Eye (tissue), 1 donor: ENCODE measurements at regions not wholly inside any gene's neighbourhood (a gene's known extent, or its start where the extent isn't known, plus 50 kb on each side); places are given as distances from the start of the nearest gene placed in this dataset.
"Not testable (repeated sequence)": the region's sequence is repeated elsewhere in the genome, so short reads cannot be mapped to it uniquely, and the experiment has no call there.

Source experiments
- DNase-seq: peaks from one replicate; pipeline ENCODE4 v3.0.0-alpha.2; 2015

DNA sequence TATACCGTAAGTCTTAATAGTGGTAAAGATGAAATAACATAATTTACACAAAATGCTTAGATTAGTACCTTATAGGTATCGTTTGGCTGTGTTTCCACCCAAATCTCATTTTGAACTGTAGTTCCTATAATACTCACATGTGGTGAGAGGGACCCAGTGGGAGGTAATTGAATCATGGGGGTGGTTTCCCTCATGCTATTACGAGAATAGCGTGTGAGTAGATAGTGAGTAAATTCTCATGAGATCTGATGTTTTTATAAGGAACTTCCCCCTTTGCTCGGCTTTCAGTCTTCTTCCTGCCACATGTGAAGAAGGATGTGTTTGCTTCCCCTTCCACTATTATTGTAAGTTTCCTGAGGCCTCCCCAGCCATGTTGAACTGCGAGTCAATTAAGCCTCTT lies 426.3 kb upstream of the POT1 start:
- DNase-seq = no peak

DNA sequence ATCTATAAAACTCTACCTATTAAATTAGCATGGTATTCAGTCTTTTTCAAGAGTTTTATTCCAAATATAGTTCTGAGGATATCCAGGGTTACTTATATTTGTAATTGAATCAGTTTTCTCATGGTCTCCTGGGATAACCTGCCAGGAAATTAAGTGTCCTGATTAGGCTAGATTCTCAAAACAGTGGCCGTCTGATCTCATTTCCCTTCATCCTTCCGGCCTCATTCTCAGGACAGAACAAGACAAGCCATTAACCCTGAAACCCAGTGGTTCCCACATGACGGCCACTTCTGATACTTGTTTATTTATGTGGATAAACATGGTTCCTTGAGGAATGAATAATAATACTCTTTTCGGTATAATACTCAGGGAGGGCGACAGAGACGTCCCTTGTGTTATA lies 417.6 kb upstream of the POT1 start:
- DNase-seq = no peak

DNA sequence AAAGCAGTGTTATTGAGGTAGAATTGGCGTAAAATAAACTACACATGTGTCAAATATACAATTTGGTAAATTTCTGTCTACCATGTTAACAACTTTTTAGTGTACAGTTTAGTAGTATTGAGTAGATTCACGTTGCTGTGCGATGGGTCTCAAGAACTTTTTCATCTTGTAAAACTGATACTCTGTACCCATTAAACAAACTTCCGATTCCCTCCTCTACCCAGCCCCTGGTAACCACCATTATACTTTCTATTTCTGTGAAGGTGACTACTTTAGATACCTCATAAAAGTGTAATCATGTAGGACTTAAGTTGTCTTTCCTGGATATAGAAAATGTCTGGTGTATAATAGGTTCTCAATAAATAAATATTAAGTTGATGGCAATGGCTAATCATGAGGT lies 408.5 kb upstream of the POT1 start:
- DNase-seq = no peak

DNA sequence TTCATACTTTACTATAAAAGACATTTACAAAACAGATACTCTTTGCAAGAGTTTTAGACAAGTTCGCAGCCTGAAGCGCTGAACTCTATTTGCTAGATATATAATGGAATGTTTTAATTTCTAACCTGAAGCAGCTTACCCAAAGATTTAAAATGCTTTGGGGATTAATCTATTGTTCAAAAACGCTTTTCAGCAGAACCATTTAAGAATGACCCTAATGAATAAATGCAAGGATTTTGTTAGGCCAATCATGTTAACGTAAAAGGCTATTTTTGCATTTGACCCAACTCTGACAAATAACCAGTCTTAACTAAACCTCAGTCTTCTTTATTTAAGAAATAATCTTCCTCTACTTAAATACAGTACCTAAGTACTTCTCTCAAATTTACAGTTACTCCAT lies 406.7 kb upstream of the POT1 start:
- no peak for DNase-seq

DNA sequence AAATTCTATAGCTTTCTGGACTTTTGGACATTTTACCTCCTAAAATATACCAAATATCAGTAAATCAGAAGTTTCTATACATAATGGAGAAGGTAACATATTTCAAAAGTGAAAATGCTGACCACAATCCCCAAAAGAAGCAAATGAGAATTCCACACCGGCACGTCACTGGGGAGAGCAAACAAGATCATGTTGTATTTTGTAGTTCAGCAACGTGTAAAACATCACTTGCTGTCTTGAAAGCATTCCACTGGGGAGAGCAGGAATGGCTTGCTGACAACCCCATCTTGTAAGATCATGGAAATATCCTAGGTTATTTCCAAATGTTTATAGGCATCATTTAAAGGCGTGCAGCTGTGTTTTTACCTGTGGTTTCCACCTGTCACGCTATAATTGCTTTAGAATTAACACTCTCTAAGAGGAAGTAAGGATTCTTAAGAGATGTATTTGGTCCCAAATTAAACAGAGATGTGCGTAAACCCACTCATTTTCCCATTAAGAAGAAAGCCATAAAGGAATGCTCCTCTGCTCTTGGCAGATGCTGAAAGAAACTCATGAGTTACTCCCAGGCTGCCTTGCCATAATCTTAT lies 397.1 kb upstream of the POT1 start:
- DNase-seq = no peak

DNA sequence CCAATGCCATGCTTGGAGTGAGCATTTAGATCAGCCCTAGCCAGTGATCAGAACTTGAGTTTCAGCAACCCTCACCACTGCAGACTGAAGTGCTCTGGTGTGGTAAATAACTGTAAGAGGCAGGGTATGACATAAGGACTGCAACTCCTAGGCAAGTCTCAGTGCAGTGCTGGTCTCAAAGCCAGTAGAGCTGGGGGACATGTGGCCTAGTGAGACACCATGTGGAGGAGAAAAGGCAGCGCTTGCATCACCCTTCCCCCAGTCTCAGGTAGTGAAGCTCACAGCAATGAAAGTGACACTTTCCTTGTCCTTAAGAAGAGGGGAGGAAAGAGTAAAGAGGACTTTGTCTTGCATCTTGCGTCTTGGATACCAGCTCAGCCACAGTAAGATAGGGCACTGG lies 386.8 kb upstream of the POT1 start:
- DNase-seq = peak; percentile 19

DNA sequence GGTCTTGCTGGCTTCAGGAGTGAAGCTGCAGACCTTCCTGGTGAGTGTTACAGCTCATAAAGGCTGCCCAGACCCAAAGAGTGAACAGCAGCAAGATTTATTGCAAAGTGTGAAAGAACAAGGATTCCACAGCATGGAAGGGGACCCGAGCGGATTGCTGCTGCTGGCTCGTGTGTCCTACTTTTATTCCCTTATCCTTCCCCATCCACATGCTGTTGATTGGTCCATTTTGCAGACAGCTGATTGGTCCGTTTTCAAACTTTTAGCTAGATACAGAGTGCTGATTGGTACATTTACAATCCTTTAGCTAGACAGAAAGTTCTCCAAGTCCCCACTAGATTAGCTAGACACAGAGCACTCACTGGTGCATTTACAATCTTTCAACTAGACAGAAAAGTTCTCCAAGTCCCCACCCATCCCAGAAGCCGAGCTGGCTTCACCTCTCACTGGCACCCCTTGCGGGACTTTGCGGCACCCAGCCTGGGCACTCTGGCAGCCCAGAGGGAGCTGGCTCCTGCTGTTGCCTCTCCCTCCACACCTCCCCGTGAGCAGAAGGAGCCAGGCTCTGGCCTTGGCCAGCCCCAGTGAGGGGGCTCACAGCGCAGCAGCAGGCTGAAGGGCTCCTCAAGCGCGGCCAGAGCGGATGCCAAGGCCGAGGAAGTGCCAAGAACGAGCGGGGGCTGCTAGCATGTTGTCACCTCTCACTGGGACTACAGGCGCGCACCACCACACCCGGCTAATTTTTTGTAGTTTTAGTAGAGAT lies 369.6 kb upstream of the POT1 start:
- no peak for DNase-seq

DNA sequence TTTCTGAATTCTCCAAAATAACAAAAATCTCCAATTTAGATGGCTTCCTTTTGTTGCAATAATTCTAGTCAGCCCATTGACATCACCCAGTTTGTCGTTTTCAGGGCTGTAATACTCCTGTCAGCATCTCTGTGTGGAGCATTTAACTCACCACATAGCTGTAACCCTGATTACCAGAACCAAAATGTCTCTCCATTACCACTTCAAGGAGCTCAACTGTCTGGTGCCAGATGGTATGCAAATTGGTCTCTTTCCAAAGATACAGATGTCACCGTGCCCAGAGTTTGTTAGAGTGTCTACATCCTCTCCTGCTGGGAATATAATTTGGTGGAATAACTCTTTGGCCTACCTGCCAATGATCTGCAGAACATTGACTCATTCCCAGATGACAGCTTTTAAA lies 350.3 kb upstream of the POT1 start:
- no peak for DNase-seq

DNA sequence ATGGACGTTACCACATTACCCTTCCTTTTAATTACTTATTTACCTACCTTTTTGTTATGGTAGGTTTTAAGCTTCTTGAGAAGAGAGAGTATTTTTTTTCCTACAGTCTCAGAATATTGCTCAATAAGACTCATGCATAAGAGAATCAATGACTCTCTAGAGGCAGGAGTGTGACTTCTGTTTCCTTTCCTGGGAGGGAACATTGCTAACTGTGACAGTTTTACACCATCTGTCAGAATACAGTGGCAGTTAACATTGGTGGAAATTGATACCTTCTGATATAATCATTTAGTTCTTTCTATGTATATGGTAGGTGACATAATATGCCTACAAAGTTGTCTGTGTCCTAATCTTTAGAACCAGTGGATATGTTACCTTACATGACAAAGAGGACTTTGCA lies 348.7 kb upstream of the POT1 start:
- no peak for DNase-seq

DNA sequence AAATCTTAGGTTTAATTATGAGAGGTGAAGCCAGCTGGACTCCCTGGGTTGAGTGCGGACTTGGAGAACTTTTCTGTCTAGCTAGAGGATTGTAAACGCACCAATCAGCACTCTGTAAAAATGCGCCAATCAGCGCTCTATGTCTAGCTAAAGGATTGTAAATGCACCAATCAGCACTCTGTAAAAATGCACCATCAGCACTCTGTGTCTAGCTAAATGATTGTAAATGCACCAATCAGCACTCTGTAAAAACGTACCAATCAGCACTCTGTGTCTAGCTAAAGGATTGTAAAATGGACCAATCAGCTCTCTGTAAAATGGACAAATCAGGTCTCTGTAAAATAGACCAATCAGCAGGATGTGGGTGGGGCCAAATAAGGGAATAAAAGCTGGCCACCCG lies 345.1 kb upstream of the POT1 start:
- DNase-seq = not testable (repeated sequence)

DNA sequence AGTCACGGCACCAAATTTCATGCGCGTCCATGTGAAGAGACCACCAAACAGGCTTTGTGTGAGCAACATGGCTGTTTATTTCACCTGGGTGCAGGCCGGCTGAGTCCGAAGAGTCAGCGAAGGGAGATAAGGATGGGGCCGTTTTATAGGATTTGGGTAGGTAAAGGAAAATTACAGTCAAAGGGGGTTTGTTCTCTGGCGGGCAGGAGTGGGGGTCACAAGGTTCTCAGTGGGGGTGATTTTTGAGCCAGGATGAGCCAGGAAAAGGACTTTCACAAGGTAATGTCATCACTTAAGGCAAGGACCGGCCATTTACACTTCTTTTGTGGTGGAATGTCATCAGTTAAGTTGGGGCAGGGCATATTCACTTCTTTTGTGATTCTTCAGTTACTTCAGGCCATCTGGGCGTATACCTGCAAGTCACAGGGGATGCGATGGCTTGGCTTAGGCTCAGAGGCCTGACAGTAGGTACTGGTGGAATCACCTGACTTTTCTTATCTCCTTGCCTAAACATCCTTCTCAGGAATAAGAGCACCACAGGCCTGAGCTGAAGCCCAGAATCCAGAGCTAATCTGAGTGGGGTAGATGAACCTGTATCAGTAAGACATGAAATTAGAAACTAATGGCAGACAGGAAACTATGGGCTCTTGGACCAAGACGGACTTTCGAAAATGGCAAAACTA lies 334.7 kb upstream of the POT1 start:
- not testable (repeated sequence) for DNase-seq

DNA sequence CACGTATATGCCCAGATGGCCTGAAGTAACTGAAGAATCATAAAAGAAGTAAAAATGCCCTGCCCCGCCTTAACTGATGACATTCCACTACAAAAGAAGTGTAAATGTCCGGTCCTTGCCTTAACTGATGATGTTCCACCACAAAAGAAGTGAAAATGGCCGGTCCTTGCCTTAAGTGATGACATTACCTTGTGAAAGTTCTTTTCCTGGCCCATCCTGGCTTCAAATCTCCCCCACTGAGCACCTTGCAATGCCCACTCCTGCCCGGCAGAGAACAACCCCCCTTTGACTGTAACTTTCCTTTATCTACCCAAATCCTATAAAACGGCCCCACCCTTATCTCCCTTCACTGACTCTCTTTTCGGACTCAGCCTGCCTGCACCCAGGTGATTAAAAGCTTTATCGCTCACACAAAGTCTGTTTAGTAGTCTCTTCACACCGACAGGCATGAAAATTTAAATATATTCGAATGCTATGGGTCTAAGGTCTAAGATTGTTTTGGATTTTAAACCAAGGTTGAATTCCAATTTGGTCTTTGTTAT lies 329.3 kb upstream of the POT1 start:
- not testable (repeated sequence) for DNase-seq

DNA sequence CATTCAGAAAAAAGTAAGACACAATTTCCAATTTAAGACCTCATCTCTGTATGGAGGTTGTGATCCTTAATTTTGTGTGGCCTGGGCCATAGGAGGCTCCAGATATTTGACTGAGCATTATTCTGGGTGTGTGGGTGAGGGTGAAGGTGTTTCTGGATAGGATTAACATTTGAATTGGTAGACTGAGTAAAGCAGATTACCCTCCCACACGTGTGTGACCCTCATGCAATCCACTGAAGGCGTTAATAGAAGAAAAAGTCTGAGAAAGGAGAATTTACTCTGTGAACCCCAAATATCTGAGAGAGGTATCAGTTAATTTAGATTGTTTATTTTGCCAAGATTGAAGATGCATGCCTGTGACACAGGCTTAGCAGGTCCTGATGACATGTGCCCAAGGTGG lies 328.0 kb upstream of the POT1 start:
- DNase-seq = no peak

DNA sequence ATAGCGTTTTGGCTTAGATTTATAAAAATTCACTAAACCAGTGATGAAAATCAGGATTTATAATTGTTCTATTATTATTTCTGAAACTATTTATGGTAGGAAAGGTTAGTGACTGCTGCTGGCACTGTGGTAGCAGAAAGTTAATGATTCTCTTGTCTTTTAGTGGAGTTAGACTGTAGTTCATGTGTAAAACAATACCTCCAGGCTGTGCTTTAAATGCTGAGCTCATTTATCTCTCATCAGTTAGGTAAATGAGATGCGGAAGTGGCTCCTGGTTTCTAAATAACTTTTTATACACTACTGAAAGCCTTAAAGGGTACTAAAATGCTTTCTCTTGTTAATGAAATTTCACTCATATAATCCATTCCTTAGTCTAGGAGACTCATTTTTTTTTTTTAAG lies 326.8 kb upstream of the POT1 start:
- DNase-seq = no peak

DNA sequence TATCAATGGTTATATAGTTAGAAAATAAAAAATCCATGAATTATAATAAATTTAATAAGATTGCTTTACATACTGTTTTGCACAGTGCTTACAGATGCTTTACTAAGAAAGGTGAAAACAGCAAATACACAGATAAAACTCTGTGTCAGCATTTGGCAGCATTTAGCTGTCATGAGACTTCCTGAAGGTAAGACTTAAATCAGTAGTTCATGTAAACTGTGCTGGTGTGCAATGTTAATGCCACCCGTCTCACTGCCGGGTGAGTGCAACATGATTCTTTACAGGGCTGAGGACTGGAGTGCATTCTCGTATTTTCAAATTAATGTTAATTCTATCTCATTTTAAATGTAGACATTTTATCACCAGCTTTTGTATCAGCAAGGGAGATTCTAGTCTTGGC lies 326.2 kb upstream of the POT1 start:
- DNase-seq = no peak

DNA sequence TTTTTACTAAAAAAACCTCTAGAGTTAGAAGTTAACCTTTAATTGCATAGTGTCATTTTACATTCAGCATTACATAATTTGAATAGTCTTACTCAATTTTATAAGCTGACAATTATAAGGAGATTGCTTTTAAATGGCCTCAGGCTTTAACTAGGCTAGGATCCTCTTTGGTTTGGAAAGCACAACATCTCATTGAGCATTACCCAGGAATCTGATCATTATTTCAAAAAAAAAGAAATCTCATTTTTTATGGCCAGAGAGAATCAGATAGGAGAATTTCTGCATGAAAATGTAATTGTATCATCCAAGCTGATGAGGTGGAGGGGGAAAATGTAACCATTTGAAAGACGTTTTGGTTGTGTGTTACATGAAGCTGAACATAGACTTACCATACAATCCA lies 324.9 kb upstream of the POT1 start:
- DNase-seq = no peak

DNA sequence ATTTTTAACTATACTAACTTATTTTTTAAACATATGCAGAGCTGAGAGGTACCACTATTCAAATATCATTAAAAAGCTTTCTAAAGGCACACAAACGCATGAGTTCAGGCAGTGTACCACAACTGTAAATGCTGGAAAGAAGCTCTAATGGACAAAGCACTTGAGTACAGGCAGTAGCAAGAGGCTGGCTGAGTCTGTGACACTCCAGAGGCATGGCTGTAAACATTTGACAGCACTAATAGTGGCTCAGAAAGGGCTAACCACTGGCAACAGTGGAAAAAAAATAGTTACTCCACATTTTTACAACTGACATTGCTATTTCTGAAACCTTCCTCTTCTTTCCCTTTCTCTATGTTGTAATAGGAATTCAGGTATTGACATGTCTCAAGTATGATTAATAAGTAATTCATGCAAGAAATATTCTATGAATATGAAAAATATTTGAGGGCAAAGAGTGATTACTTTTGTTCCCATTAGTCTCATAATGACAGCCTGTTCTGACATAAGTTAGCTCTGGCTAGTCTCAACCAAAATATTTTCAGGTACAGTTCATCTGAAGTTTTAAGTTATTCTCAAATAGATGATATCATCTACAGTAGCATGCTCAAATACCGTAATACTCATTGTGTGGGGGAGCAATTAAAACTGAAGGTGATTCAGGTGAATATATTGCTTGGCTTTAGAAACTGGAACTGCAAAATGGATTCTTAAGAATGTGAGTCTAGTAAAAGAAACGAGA lies 324.0 kb upstream of the POT1 start:
- DNase-seq = peak; percentile 4

DNA sequence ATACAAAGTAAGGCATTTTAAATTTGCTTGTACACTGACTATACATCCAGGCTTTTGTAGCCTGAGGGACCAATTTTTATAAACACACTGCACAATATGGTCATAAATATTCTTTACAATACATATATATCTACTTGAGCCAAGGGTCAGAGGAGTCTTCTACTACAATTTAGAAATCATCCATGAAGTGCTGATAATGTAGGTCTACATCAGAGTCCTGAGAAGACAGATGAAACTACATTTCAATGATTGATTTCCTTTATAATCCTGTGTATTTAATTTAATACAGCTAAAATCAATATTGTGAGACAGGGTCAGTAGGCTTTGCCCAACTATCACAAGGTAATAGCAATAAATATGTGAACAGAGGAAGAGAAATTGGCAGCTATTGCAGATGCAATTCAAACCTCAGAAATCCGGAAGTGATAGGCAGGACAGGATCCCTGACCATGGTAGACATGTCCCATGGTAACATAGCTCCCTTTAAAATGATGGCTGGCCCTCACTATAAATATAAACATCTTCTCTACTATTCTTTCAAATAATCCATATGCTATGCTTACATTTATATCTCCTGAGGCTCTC lies 318.0 kb upstream of the POT1 start:
- DNase-seq = no peak

DNA sequence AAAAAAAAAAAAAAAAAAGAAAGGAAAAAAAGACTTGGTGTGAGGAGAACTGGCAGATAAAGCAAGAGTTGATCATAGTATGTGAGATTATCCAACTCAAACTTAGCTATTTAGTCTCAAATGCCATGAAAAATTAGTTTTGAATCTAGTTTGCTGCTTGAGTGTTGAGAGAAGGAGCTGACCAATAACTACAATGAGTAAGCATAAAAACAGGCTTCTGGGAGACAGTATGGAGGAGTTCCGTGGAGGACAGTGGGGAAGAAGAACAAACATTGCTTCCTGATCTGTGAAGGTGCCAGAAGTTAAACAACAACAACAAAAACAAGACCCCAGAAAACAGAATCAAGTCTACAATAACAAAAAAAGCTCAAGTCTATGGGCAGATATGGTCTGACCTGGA lies 317.1 kb upstream of the POT1 start:
- DNase-seq = no peak

DNA sequence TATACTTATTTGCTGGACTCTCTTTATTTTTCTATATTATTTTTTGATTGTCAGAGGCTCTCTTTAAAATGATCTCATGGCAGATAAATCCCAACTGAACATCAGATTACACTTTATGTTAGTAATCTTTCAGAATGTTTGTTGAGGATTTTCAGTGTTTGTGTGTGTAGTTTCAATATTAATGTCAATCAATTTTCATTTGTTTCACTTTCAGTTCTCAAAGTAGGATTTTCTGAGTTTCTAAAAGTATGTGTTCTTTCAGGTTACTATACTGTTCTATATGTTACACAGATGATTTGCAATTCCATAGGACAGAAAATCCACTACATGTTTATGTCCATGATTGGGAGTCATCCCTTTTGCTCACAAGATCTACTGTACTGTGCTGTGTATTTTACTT lies 311.9 kb upstream of the POT1 start:
- no peak for DNase-seq

DNA sequence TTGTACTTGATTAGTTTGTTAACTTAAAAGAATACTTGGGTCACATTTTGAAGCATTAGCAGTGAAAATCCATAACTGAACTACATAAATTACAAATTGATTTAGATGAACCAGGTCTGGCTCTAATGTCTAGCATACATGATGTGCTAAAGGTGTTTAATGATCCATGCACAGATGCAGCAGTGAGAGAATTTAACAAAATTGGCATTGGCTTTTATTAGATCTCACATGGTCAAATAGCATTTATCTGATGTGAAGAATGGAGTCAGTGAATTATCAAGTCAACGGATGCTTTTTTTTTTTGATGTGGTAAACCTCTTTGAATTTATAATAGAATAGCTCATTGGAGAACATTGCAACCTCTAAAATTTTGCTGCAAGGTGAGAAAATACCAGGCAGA lies 293.0 kb upstream of the POT1 start:
- DNase-seq = no peak

DNA sequence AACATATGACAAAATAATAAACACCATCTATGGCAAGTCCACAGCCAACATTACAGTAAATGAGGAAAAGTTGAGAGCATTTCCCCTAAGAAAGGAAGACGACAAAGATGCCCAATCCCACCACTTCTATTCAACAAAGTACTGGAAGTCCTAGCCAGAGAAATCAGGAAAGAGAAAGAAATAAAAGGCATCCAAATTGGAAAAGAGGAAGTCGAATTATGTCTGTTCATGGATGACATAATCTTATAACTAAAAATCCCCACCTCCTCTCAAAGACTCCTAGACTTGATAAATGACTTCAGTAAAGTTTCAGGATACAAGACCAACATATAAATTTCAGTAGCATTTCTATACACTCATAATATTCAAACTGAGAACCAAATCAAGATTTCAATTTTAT lies 288.5 kb upstream of the POT1 start:
- no peak for DNase-seq

DNA sequence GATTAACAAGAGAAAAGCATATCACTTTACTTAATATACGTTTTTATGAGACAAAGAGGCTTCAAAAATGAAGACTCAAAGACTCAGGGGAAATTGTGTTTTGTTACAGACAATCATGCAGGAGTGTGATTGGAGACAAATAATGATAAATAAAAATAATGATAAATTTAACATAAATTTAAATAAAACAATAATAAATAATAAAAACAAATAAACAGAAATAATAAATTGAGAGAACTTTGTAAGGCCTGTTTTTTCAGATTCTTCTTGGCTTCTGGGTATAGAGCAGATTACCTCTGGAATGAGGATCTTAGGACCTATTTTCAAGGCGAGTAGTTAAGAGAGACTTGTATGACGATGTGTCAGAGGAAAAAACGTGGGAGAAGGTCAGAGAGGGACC lies 271.4 kb upstream of the POT1 start:
- no peak for DNase-seq
